RWPE2 (cell line): ENCODE measurements at regions not wholly inside any gene's neighbourhood (a gene's known extent, or its start where the extent isn't known, plus 50 kb on each side); places are given as distances from the start of the nearest gene placed in this dataset.

Experiments used
- ATAC-seq: fragments of 200-7000 bp; cut with Tn5 transposase; 3 replicates; pipeline ENCODE4 v1.9.1; 2021; ENCODE audit warnings: low read depth
- DNase-seq: peaks from one replicate; pipeline ENCODE4 v3.0.0-alpha.2; 2020; ENCODE audit warnings: low spot score
- H3K27ac ChIP-seq: fragments of 450-650 bp; 2 replicates; pipeline ENCODE4 v1.5.1; 2017; ENCODE audit warnings: mild to moderate bottlenecking; ENCODE audit not compliant: poor library complexity, severe bottlenecking
- H3K27me3 ChIP-seq: fragments of 250-450 bp; sonication (Bioruptor Pico); 2 replicates; pipeline ENCODE4 v1.5.1; 2021; ENCODE audit warnings: mild to moderate bottlenecking, moderate library complexity; ENCODE audit not compliant: insufficient read depth, poor library complexity, severe bottlenecking
- H3K36me3 ChIP-seq: fragments of 250-450 bp; sonication (Bioruptor Pico); 2 replicates; pipeline ENCODE4 v1.5.1; 2020; ENCODE audit warnings: low read depth, mild to moderate bottlenecking, moderate library complexity
- H3K4me1 ChIP-seq: fragments of 250-450 bp; sonication (Bioruptor Pico); 2 replicates; pipeline ENCODE4 v1.5.1; 2021; ENCODE audit warnings: mild to moderate bottlenecking, moderate library complexity; ENCODE audit not compliant: insufficient read depth, poor library complexity, severe bottlenecking
- H3K4me3 ChIP-seq: fragments of 250-450 bp; sonication (Bioruptor Pico); 2 replicates; pipeline ENCODE4 v1.5.1; 2021; ENCODE audit warnings: mild to moderate bottlenecking, moderate library complexity; ENCODE audit not compliant: severe bottlenecking
- H3K9me3 ChIP-seq: fragments of 250-450 bp; sonication (Bioruptor Pico); 2 replicates; pipeline ENCODE4 v1.5.1; 2021; ENCODE audit warnings: mild to moderate bottlenecking, moderate library complexity; ENCODE audit not compliant: severe bottlenecking
- CTCF ChIP-seq: fragments of 450-650 bp; IDR thresholded peaks from one replicate; pipeline ENCODE4 v1.5.1; 2017; ENCODE audit warnings: mild to moderate bottlenecking, moderate library complexity; ENCODE audit not compliant: poor library complexity, severe bottlenecking

GRCh38 chr10:118516716-118517115, 78.7 kb downstream of the PRLHR start:
- no peak for ATAC-seq
- no peak overlapping the region for H3K27ac ChIP-seq

GRCh38 chr10:118513174-118513573, 82.3 kb downstream of the PRLHR start:
- H3K27ac ChIP-seq: no peak overlapping the region
- TF ChIP-seq CTCF: no peak
- DNase-seq: no peak
- no peaks in the 10 kb centered on the region for H3K36me3 ChIP-seq
- no peaks in the 10 kb centered on the region for H3K27me3 ChIP-seq
- no peaks in the 10 kb centered on the region for H3K9me3 ChIP-seq
- H3K4me3 ChIP-seq: no peak overlapping the region
- no peak for ATAC-seq
- peaks cover 24% of the 10 kb centered on the region for H3K4me1 ChIP-seq

More at GRCh38 chr10:118516716-118517115, 78.7 kb downstream of the PRLHR start:
- Histone ChIP-seq H3K27me3 (no peaks in the 10 kb centered on the region), H3K4me3 (no peak overlapping the region), H3K36me3 (no peaks in the 10 kb centered on the region), H3K9me3 (no peaks in the 10 kb centered on the region), H3K4me1 (peaks cover 2% of the 10 kb centered on the region)
- no peak for DNase-seq
- TF ChIP-seq CTCF: no peak

- no peak for DNase-seq
Measured at GRCh38 chr10:118511711-118512110, 83.7 kb downstream of the PRLHR start.

GRCh38 chr10:118508863-118509262, 86.6 kb downstream of the PRLHR start:
- Histone ChIP-seq H3K4me1 (peaks cover 38% of the 10 kb centered on the region), H3K36me3 (no peaks in the 10 kb centered on the region), H3K9me3 (no peaks in the 10 kb centered on the region), H3K27me3 (no peaks in the 10 kb centered on the region), H3K4me3 (no peak overlapping the region), H3K27ac (no peak overlapping the region)
- ATAC-seq (no peak), DNase-seq (no peak)
- TF ChIP-seq CTCF: no peak

More at GRCh38 chr10:118511711-118512110, 83.7 kb downstream of the PRLHR start:
- Histone ChIP-seq H3K4me3 (no peak overlapping the region), H3K4me1 (peaks cover 24% of the 10 kb centered on the region), H3K27ac (peak overlapping the region; percentile 36), H3K36me3 (no peaks in the 10 kb centered on the region), H3K27me3 (no peaks in the 10 kb centered on the region), H3K9me3 (no peaks in the 10 kb centered on the region)
- peak; percentile 51; the same call in 2 of the 3 replicates for ATAC-seq
- no peak for TF ChIP-seq CTCF

GRCh38 chr10:118508355-118508754, 87.1 kb downstream of the PRLHR start:
- H3K36me3 ChIP-seq: no peaks in the 10 kb centered on the region
- TF ChIP-seq CTCF: no peak
- H3K4me1 ChIP-seq: peaks cover 43% of the 10 kb centered on the region
- H3K4me3 ChIP-seq: no peak overlapping the region
- ATAC-seq (no peak), DNase-seq (no peak)
- H3K9me3 ChIP-seq: no peaks in the 10 kb centered on the region
- no peaks in the 10 kb centered on the region for H3K27me3 ChIP-seq
- no peak overlapping the region for H3K27ac ChIP-seq
